HepG2 (cell line): ENCODE measurements at regions not wholly inside any gene's neighbourhood (a gene's known extent, or its start where the extent isn't known, plus 50 kb on each side); places are given as distances from the start of the nearest gene placed in this dataset.

ENCODE experiments used
- ATAC-seq: fragments of 200-7000 bp; cut with Tn5 transposase; 3 replicates; pipeline ENCODE4 v1.9.1; 2020; ENCODE audit warnings: mild to moderate bottlenecking, moderate library complexity
- BruUV-seq: library from RNA; stranded (reverse); fragments of 400-500 nt; replicated peaks from 2 replicates; lab custom pipeline; 2021; lab: Mats Ljungman, UMichigan
- CTCF ChIA-PET: fragments of 300-600 bp; formaldehyde crosslinking; extraction: SDS; loops from one replicate; lab custom pipeline; 2021; ENCODE audit warnings: low total read pairs, inconsistent platforms, low intra/inter-chr PET ratio; lab: Yijun Ruan, JAX
- POLR2A ChIA-PET: fragments of 350-600 bp; sonication (Branson Sonifier 250); formaldehyde crosslinking; loops from one replicate; lab custom pipeline; 2020; ENCODE audit warnings: antibody characterized with exemption, inconsistent platforms; lab: Yijun Ruan, JAX
- DNase-seq: peaks from one replicate; pipeline ENCODE4 v3.0.0-alpha.2; 2015; ENCODE audit warnings: low spot score
- FAIRE-seq: peaks from 3 replicates; lab custom pipeline; 2011; peaks lifted over from hg19 to GRCh38; lab: Jason Lieb, UNC
- H2AFZ ChIP-seq: one replicate; pipeline ENCODE4 v1.6.1; 2011; ENCODE audit warnings: low read length, inconsistent platforms
- H3K27ac ChIP-seq: fragments of 300-600 bp; 3 replicates; pipeline ENCODE4 v1.8.0; 2011; ENCODE audit warnings: mixed run types, mild to moderate bottlenecking, mixed read lengths, low read length, inconsistent platforms; ENCODE audit not compliant: insufficient read depth; ENCODE audit errors: extremely low read length
- H3K27me3 ChIP-seq, 2 experiments: fragments of 200-600 bp in 1 of 2; 2 replicates in 1 of 2; 3 replicates in 1 of 2; pipeline versions ENCODE4 v1.6.0 to v1.8.0; 2011; ENCODE audit warnings: low read length in 2 of 2, mild to moderate bottlenecking in 2 of 2, moderate library complexity in 2 of 2, inconsistent platforms in 1 of 2; ENCODE audit not compliant: insufficient read depth in 2 of 2, control insufficient read depth in 1 of 2
- H3K36me3 ChIP-seq, 2 experiments: fragments of 200-600 bp in 1 of 2; replicated peaks in 1 of 2; 2 replicates in 1 of 2; 3 replicates in 1 of 2; pipeline versions ENCODE4 v1.5.1 to v1.8.0; 2011; ENCODE audit warnings: low read length in 2 of 2, inconsistent platforms in 1 of 2; ENCODE audit not compliant: insufficient read depth in 2 of 2, control insufficient read depth in 1 of 2
- H3K4me1 ChIP-seq: 2 replicates; pipeline ENCODE4 v1.5.1; 2012; ENCODE audit warnings: low read length, inconsistent platforms; ENCODE audit not compliant: insufficient read depth
- H3K4me2 ChIP-seq: 2 replicates; pipeline ENCODE4 v1.6.0; 2011; ENCODE audit warnings: low read depth, low read length, inconsistent platforms
- H3K4me3 ChIP-seq, 3 experiments: fragments of 200-600 bp in 1 of 3; sonication (generic), shearing (Covaris generic) in 1 of 3; replicated peaks in 1 of 3; 2 replicates each; pipeline ENCODE4 v1.5.1; 2011 to 2016; ENCODE audit warnings: low read length in 3 of 3, inconsistent platforms in 2 of 3, low read depth in 2 of 3, mild to moderate bottlenecking in 2 of 3, control low read depth in 1 of 3, mixed read lengths in 1 of 3; ENCODE audit not compliant: insufficient read depth in 1 of 3
- H3K79me2 ChIP-seq: one replicate; pipeline ENCODE4 v1.6.1; 2011; ENCODE audit warnings: low read length, inconsistent platforms; ENCODE audit not compliant: insufficient read depth
- H3K9ac ChIP-seq: 2 replicates; pipeline ENCODE4 v1.6.0; 2011; ENCODE audit warnings: mild to moderate bottlenecking, low read depth, low read length, inconsistent platforms; ENCODE audit not compliant: insufficient read depth
- H3K9me3 ChIP-seq: 2 replicates; pipeline ENCODE4 v1.5.1; 2012; ENCODE audit warnings: mild to moderate bottlenecking, low read length
- H4K20me1 ChIP-seq: 2 replicates; pipeline ENCODE4 v1.6.0; 2011; ENCODE audit warnings: inconsistent platforms, mild to moderate bottlenecking, low read length, moderate library complexity; ENCODE audit not compliant: insufficient read depth
- GABPB1 ChIP-seq: IDR thresholded peaks from 2 replicates; pipeline ENCODE4 v1.6.1; 2016; ENCODE audit warnings: mild to moderate bottlenecking, missing genetic modification reagents, moderate library complexity, missing compliant biosample characterization
- NFE2L2 ChIP-seq: fragments of 150-350 bp; IDR thresholded peaks from 2 replicates; pipeline ENCODE4 v1.6.1; 2014; ENCODE audit warnings: low read length
- PBX2 ChIP-seq: IDR thresholded peaks from 2 replicates; pipeline ENCODE4 v1.6.1; 2016; ENCODE audit warnings: control low read depth
- REXO4 ChIP-seq: sonication (generic); formaldehyde crosslinking; IDR thresholded peaks from 2 replicates; pipeline ENCODE4 v1.8.0; 2022; ENCODE audit warnings: missing genetic modification reagents, mild to moderate bottlenecking, borderline replicate concordance
- SETDB1 ChIP-seq: sonication (generic); formaldehyde crosslinking; IDR thresholded peaks from 2 replicates; pipeline ENCODE4 v1.5.1; 2020; ENCODE audit warnings: missing genetic modification reagents, mild to moderate bottlenecking, borderline replicate concordance
- SMAD9 ChIP-seq: sonication (generic); formaldehyde crosslinking; IDR thresholded peaks from 2 replicates; pipeline ENCODE4 v1.5.1; 2020; ENCODE audit warnings: mild to moderate bottlenecking, missing genetic modification reagents
- SUZ12 ChIP-seq: fragments of 150-350 bp; IDR thresholded peaks from 2 replicates; pipeline ENCODE4 v1.6.1; 2014; ENCODE audit warnings: low read depth, low read length
- THYN1 ChIP-seq: sonication (generic); formaldehyde crosslinking; IDR thresholded peaks from 2 replicates; pipeline ENCODE4 v1.8.1; 2023; ENCODE audit warnings: low read depth, mild to moderate bottlenecking, moderate library complexity, missing genetic modification reagents, borderline replicate concordance
- ZKSCAN8 ChIP-seq: IDR thresholded peaks from 2 replicates; pipeline ENCODE4 v1.6.1; 2016; ENCODE audit warnings: borderline replicate concordance, missing genetic modification reagents, missing compliant biosample characterization
- ZNF12 ChIP-seq: sonication (generic); formaldehyde crosslinking; IDR thresholded peaks from 2 replicates; pipeline ENCODE4 v1.5.0; 2020; ENCODE audit warnings: missing genetic modification reagents
- ZNF670 ChIP-seq: sonication (generic); formaldehyde crosslinking; IDR thresholded peaks from 2 replicates; pipeline ENCODE4 v1.8.0; 2022; ENCODE audit warnings: mild to moderate bottlenecking, missing genetic modification reagents, borderline replicate concordance
- ZNF768 ChIP-seq: sonication (generic); formaldehyde crosslinking; IDR thresholded peaks from 2 replicates; pipeline ENCODE4 v1.4.0; 2020; ENCODE audit warnings: missing genetic modification reagents
- ZNF775 ChIP-seq: sonication (generic); formaldehyde crosslinking; IDR thresholded peaks from 2 replicates; pipeline ENCODE4 v1.4.0; 2020; ENCODE audit warnings: missing genetic modification reagents, mild to moderate bottlenecking, moderate library complexity, borderline replicate concordance
- ZNF780A ChIP-seq: sonication (generic); formaldehyde crosslinking; IDR thresholded peaks from 2 replicates; pipeline ENCODE4 v1.8.0; 2022; ENCODE audit warnings: mild to moderate bottlenecking, missing genetic modification reagents, moderate library complexity
- WGBS: methylation state at CpG from one replicate; pipeline ENCODE4 v1.1.6; 2017; ENCODE audit warnings: low lambda C conversion rate; 5-methylcytosine and 5-hydroxymethylcytosine counted together
- in situ Hi-C: cut with HindIII; loops from 2 replicates; pipeline ENCODE4 v1.10.0; 2017; ENCODE audit warnings: low pct_unique_long_range_greater_than_20kb; ENCODE audit not compliant: extremely low pct_ligation_motif_present
- intact Hi-C: fragments of 100-400 bp; cut with micrococcal nuclease; formaldehyde crosslinking; loops from one replicate; pipeline ENCODE4 v1.10.0; 2022; ENCODE audit not compliant: unreplicated experiment

- Histone ChIP-seq H3K9me3 (no peaks in the 10 kb centered on the region), H3K4me1 (no peaks in the 10 kb centered on the region), H3K4me3 (no peak overlapping the region), H3K79me2 (no peaks in the 10 kb centered on the region), H3K27ac (no peak overlapping the region), H3K36me3 (no peaks in the 10 kb centered on the region), H2AFZ (no peak overlapping the region), H3K9ac (no peak overlapping the region)
- CTCF ChIA-PET, result no interaction called here
- FAIRE-seq (no peak), ATAC-seq (no peak), DNase-seq (no peak)
- 13% methylated on average over 4 of the region's 4 CpGs for WGBS
- in situ Hi-C loops (no loop called here), intact Hi-C loops (no loop called here)
- peak; percentile 56; the same call in 1 of the 2 replicates for TF ChIP-seq ZNF12
- TF ChIP-seq PBX2 (CRISPR knock-in tag), result no peak
- TF ChIP-seq, all 625 proteins: peak for 1
- H4K20me1 ChIP-seq, result no peaks in the 10 kb centered on the region
- no peak overlapping the region for H3K4me2 ChIP-seq
- BruUV-seq, result no TSS peak
- POLR2A ChIA-PET, result no interaction called here
- peaks cover 1 to 10% of the 10 kb centered on the region in 2 experiments; a peak in 3 of 5 replicates for H3K27me3 ChIP-seq
Measured at GRCh38 chr10:78337016-78337415, 303.4 kb downstream of the RPS24 start.

DNA sequence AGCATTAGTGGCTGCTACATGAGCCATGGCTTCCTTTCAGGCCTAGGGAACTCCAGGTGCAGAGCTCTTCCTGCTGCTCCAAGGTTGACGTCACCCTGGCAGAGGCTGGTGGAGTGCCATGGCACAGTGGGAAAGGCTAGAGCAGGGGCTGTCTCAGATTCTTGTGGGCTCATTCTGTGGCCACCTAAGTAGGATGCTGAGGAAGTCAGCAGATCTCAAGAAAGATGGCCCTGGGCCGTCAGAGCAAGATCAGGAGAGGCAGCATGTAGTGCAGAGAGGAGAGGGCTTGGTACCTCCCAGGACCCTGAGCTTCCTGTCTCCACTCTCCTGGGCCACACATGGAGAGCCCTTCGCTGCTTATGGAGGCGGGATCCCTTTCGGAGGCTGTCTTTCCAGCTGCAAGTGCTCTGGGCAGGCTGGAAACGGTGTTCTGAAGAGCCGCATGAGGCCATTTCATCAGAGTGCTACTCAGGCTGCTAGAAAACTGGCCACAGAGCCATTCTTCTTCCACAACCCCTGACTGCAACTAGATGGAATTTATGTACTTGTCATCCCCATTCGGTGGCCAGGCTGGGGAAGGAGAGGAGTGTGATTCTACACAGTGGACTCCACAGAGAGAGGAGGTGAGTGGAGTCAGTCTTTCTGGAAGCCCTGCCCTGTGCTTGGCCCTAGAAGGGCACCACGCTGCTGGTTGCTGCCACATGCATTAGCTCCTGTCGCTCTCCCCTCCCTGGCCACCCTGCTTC is 304.2 kb downstream of the RPS24 start:
- no peaks in the 10 kb centered on the region for H3K79me2 ChIP-seq
- in situ Hi-C loops (no loop called here), intact Hi-C loops (no loop called here)
- no peak for DNase-seq
- no peaks in the 10 kb centered on the region for H3K36me3 ChIP-seq
- no peaks in the 10 kb centered on the region for H4K20me1 ChIP-seq
- no peaks in the 10 kb centered on the region for H3K9me3 ChIP-seq
- CTCF ChIA-PET, result no interaction called here
- H3K4me2 ChIP-seq, result no peak overlapping the region
- no peak overlapping the region for H3K4me3 ChIP-seq
- no peak overlapping the region for H3K9ac ChIP-seq
- 22% methylated on average over 8 of the region's 10 CpGs for WGBS
- H2AFZ ChIP-seq, result no peak overlapping the region
- BruUV-seq, result no TSS peak
- no peak for ATAC-seq
- no peak for FAIRE-seq
- no peak for TF ChIP-seq ZNF768 (CRISPR knock-in tag)
- no peak for TF ChIP-seq SMAD9
- no peak for TF ChIP-seq GABPB1 (CRISPR knock-in tag)
- TF ChIP-seq SUZ12, result no peak
- TF ChIP-seq REXO4 (CRISPR knock-in tag), result no peak
- no peak for TF ChIP-seq ZNF670
- no peak for TF ChIP-seq ZKSCAN8 (CRISPR knock-in tag)
- TF ChIP-seq ZNF780A, result no peak
- no peak for TF ChIP-seq THYN1
- TF ChIP-seq NFE2L2, result no peak
- TF ChIP-seq ZNF775 (CRISPR knock-in tag), result no peak
- TF ChIP-seq SETDB1 (CRISPR knock-in tag), result no peak
- POLR2A ChIA-PET, result no interaction called here
- H3K4me1 ChIP-seq, result no peaks in the 10 kb centered on the region
- no peak overlapping the region for H3K27ac ChIP-seq
- H3K27me3 ChIP-seq, result peaks cover 1 to 15% of the 10 kb centered on the region in 2 experiments; a peak in 3 of 5 replicates
